HEK293 (cell line): ENCODE measurements at regions not wholly inside any gene's neighbourhood (a gene's known extent, or its start where the extent isn't known, plus 50 kb on each side); places are given as distances from the start of the nearest gene placed in this dataset.

Experiments
- CTCF ChIA-PET: fragments of 350-600 bp; formaldehyde crosslinking; extraction: SDS; loops from one replicate; lab custom pipeline; 2021; ENCODE audit warnings: antibody characterized with exemption; lab: Yijun Ruan, JAX
- POLR2A ChIA-PET: fragments of 300-600 bp; formaldehyde crosslinking; extraction: SDS; loops from one replicate; lab custom pipeline; 2020; ENCODE audit warnings: antibody characterized with exemption, inconsistent platforms; lab: Yijun Ruan, JAX
- H3K27ac ChIP-seq: fragments of 200-500 bp; sonication (Bioruptor generic); 2 replicates; pipeline ENCODE4 v1.5.1; 2014; ENCODE audit warnings: low read depth, low read length, control low read depth, inconsistent platforms; ENCODE audit errors: extremely low read depth
- H3K36me3 ChIP-seq, 2 experiments: fragments of 200-500 bp in 1 of 2; sonication (Bioruptor generic) in 1 of 2; 1 replicate in 1 of 2; 2 replicates in 1 of 2; pipeline ENCODE4 v1.5.1; 2014 to 2017; ENCODE audit warnings: inconsistent platforms in 2 of 2, low read length in 2 of 2; ENCODE audit not compliant: control insufficient read depth in 2 of 2, insufficient read depth in 1 of 2
- H3K4me1 ChIP-seq: fragments of 200-500 bp; sonication (Bioruptor generic); 2 replicates; pipeline ENCODE4 v1.5.1; 2014; ENCODE audit warnings: mild to moderate bottlenecking, low read length, inconsistent platforms; ENCODE audit not compliant: control insufficient read depth, insufficient read depth
- H3K4me3 ChIP-seq: 2 replicates; pipeline ENCODE4 v1.5.1; 2011; ENCODE audit warnings: low read depth, mild to moderate bottlenecking, control low read depth, low read length, moderate library complexity
- H3K9me3 ChIP-seq: fragments of 200-500 bp; sonication (Bioruptor generic); 2 replicates; pipeline ENCODE4 v1.5.1; 2014; ENCODE audit warnings: low read depth, low read length, inconsistent platforms; ENCODE audit not compliant: control insufficient read depth, insufficient read depth
- BCL11B ChIP-seq: fragments of 450-650 bp; formaldehyde crosslinking; IDR thresholded peaks from 2 replicates; pipeline ENCODE4 v1.5.1; 2016; ENCODE audit warnings: low read depth, missing biosample characterization, missing genetic modification characterization
- PRDM4 ChIP-seq: fragments of 450-650 bp; formaldehyde crosslinking; IDR thresholded peaks from 2 replicates; pipeline ENCODE4 v1.5.1; 2017; ENCODE audit warnings: missing biosample characterization, missing genetic modification characterization
- PRDM6 ChIP-seq: fragments of 450-650 bp; formaldehyde crosslinking; IDR thresholded peaks from 2 replicates; pipeline ENCODE4 v1.5.1; 2017; ENCODE audit warnings: missing biosample characterization, missing genetic modification characterization
- SCRT1 ChIP-seq: fragments of 450-650 bp; formaldehyde crosslinking; IDR thresholded peaks from 2 replicates; pipeline ENCODE4 v1.5.1; 2016; ENCODE audit warnings: missing biosample characterization, missing genetic modification characterization, borderline replicate concordance
- SCRT2 ChIP-seq: fragments of 450-650 bp; formaldehyde crosslinking; IDR thresholded peaks from 2 replicates; pipeline ENCODE4 v1.5.1; 2016; ENCODE audit warnings: missing biosample characterization, missing genetic modification characterization
- SETDB1 ChIP-seq: IDR thresholded peaks from one replicate; pipeline ENCODE4 v1.6.1; 2017; ENCODE audit warnings: mild to moderate bottlenecking, low read length, moderate library complexity, mixed read lengths; ENCODE audit not compliant: insufficient read length
- WT1 ChIP-seq: fragments of 450-650 bp; formaldehyde crosslinking; IDR thresholded peaks from 2 replicates; pipeline ENCODE4 v1.5.1; 2016; ENCODE audit warnings: missing biosample characterization, missing genetic modification characterization
- ZNF140 ChIP-seq: fragments of 450-650 bp; formaldehyde crosslinking; IDR thresholded peaks from 2 replicates; pipeline ENCODE4 v1.5.1; 2016; ENCODE audit warnings: missing biosample characterization, missing genetic modification characterization
- ZNF214 ChIP-seq: fragments of 450-650 bp; formaldehyde crosslinking; IDR thresholded peaks from 2 replicates; pipeline ENCODE4 v1.5.1; 2017; ENCODE audit warnings: missing biosample characterization, mild to moderate bottlenecking, missing genetic modification characterization, borderline replicate concordance
- ZNF23 ChIP-seq: fragments of 450-650 bp; formaldehyde crosslinking; IDR thresholded peaks from 2 replicates; pipeline ENCODE4 v1.5.1; 2016; ENCODE audit warnings: missing biosample characterization, missing genetic modification characterization, borderline replicate concordance
- ZNF433 ChIP-seq: fragments of 450-650 bp; formaldehyde crosslinking; IDR thresholded peaks from 2 replicates; pipeline ENCODE4 v1.5.1; 2016; ENCODE audit warnings: missing biosample characterization, missing genetic modification characterization, low read depth
- ZNF48 ChIP-seq: fragments of 450-650 bp; formaldehyde crosslinking; IDR thresholded peaks from 2 replicates; pipeline ENCODE4 v1.5.1; 2016; ENCODE audit warnings: missing biosample characterization, missing genetic modification characterization
- ZNF555 ChIP-seq: fragments of 450-650 bp; formaldehyde crosslinking; conservative IDR thresholded peaks from 2 replicates; pipeline ENCODE4 v1.5.1; 2017; ENCODE audit warnings: missing biosample characterization, mild to moderate bottlenecking, missing genetic modification characterization, inconsistent platforms
- ZNF670 ChIP-seq: fragments of 450-650 bp; formaldehyde crosslinking; IDR thresholded peaks from 2 replicates; pipeline ENCODE4 v1.5.1; 2016; ENCODE audit warnings: missing biosample characterization, missing genetic modification characterization, low read depth
- ZNF677 ChIP-seq: fragments of 450-650 bp; IDR thresholded peaks from 2 replicates; pipeline ENCODE4 v1.5.0; 2018; ENCODE audit warnings: missing biosample characterization, mild to moderate bottlenecking, missing genetic modification characterization, moderate library complexity
- ZNF76 ChIP-seq: fragments of 450-650 bp; formaldehyde crosslinking; IDR thresholded peaks from 2 replicates; pipeline ENCODE4; 2016; ENCODE audit warnings: low read depth, missing biosample characterization, missing genetic modification characterization, borderline replicate concordance
- ZSCAN5A ChIP-seq: fragments of 450-650 bp; formaldehyde crosslinking; IDR thresholded peaks from 2 replicates; pipeline ENCODE4 v1.5.1; 2016; ENCODE audit warnings: missing biosample characterization, missing genetic modification characterization

- Histone ChIP-seq H3K4me3 (no peak overlapping the region), H3K9me3 (no peaks in the 10 kb centered on the region), H3K4me1 (no peaks in the 10 kb centered on the region), H3K27ac (no peak overlapping the region), H3K36me3 (no peaks in the 10 kb centered on the region)
- ChIA-PET CTCF (interaction anchor here (1.0 kb wide), 1 partner anchor 9 kb away, joined by 3 read pairs; no protein-coding TSS in a partner anchor), POLR2A (no interaction called here)
- peak; percentile 76 for TF ChIP-seq SCRT2
- TF ChIP-seq ZNF677, result no peak
- TF ChIP-seq ZNF214 (tag by site-specific recombination), result no peak
- no peak for TF ChIP-seq ZSCAN5A (tag by site-specific recombination)
- no peak for TF ChIP-seq ZNF555
- 0 out of 2 replicates have a peak, but pooled peaks have one; percentile 16 for TF ChIP-seq SCRT1
- TF ChIP-seq, all 188 proteins: peak for 2
Measured at GRCh38 chr5:62149879-62150278, 156.1 kb upstream of the KIF2A start.

- POLR2A ChIA-PET, result no interaction called here
- TF ChIP-seq ZNF76 (no peak), ZNF670 (no peak), PRDM4 (tag by site-specific recombination) (no peak), ZNF140 (tag by site-specific recombination) (no peak), WT1 (peak; percentile 27; the same call in 1 of the 2 replicates), BCL11B (tag by site-specific recombination) (no peak)
- no peak overlapping the region for H3K27ac ChIP-seq
- CTCF ChIA-PET, result interaction anchor here (0.7 to 1.6 kb wide), 2 partner anchors 9 to 21 kb away, joined by 3 to 7 read pairs; no protein-coding TSS in a partner anchor
- H3K4me1 ChIP-seq, result no peaks in the 10 kb centered on the region
- H3K36me3 ChIP-seq, result no peaks in the 10 kb centered on the region
- H3K4me3 ChIP-seq, result no peak overlapping the region
- H3K9me3 ChIP-seq, result no peaks in the 10 kb centered on the region
Measured at GRCh38 chr5:62152394-62153087, 153.5 kb upstream of the KIF2A start.

GRCh38 chr5:62154758-62155157 is 151.2 kb upstream of the KIF2A start:
- TF ChIP-seq ZNF555 (no peak), PRDM6 (no peak), ZNF48 (no peak), ZNF433 (tag by site-specific recombination) (no peak), ZNF23 (no peak), SETDB1 (peak; percentile 37)
- Histone ChIP-seq H3K4me1 (no peaks in the 10 kb centered on the region), H3K27ac (no peak overlapping the region), H3K9me3 (no peaks in the 10 kb centered on the region), H3K4me3 (no peak overlapping the region), H3K36me3 (no peaks in the 10 kb centered on the region)
- ChIA-PET POLR2A (no interaction called here), CTCF (no interaction called here)
